ENCODE measurements at regions not wholly inside any gene's neighbourhood (a gene's known extent, or its start where the extent isn't known, plus 50 kb on each side); places are given as distances from the start of the nearest gene placed in this dataset.

- intact Hi-C loops (cut with DNase I), result no loop called here
- no peak overlapping the region for H3K27ac ChIP-seq
- no peaks in the 10 kb centered on the region for H3K4me1 ChIP-seq
- H3K27me3 ChIP-seq, result no peaks in the 10 kb centered on the region
- H3K36me3 ChIP-seq, result no peaks in the 10 kb centered on the region
- no peaks in the 10 kb centered on the region for H3K9me3 ChIP-seq
- H3K4me3 ChIP-seq, result no peak overlapping the region
- DNase-seq (ENCODE audit: extremely low spot score in 2 of 2), result no peak
- TF ChIP-seq CTCF (IDR thresholded peaks at IDR 0.05) (no peak), POLR2AphosphoS5 (IDR thresholded peaks at IDR 0.05; ENCODE audit: insufficient read depth in 1 of 2, low read depth in 1 of 2) (no peak)
Observed at GRCh38 chr9:13331320-13331719, 51.8 kb upstream of the MPDZ start.

GRCh38 chr9:13330396-13331004 lies 51.0 kb upstream of the MPDZ start:
- no peaks in the 10 kb centered on the region for H3K27me3 ChIP-seq
- no peak overlapping the region for H3K27ac ChIP-seq
- no peaks in the 10 kb centered on the region for H3K9me3 ChIP-seq
- no peaks in the 10 kb centered on the region for H3K4me1 ChIP-seq
- DNase-seq (ENCODE audit: extremely low spot score in 2 of 2), result no peak
- TF ChIP-seq CTCF (IDR thresholded peaks at IDR 0.05) (no peak), POLR2AphosphoS5 (IDR thresholded peaks at IDR 0.05; ENCODE audit: insufficient read depth in 1 of 2, low read depth in 1 of 2) (peak in 1 of 2 donors; percentile 17), POLR2A (IDR thresholded peaks at IDR 0.05) (no peak)
- no peak overlapping the region for H3K4me3 ChIP-seq
- intact Hi-C loops (cut with DNase I), result no loop called here
- no peaks in the 10 kb centered on the region for H3K36me3 ChIP-seq

All from vagina (tissue), 2 donors.